ENCODE measurements at regions not wholly inside any gene's neighbourhood (a gene's known extent, or its start where the extent isn't known, plus 50 kb on each side); places are given as distances from the start of the nearest gene placed in this dataset.

DNA sequence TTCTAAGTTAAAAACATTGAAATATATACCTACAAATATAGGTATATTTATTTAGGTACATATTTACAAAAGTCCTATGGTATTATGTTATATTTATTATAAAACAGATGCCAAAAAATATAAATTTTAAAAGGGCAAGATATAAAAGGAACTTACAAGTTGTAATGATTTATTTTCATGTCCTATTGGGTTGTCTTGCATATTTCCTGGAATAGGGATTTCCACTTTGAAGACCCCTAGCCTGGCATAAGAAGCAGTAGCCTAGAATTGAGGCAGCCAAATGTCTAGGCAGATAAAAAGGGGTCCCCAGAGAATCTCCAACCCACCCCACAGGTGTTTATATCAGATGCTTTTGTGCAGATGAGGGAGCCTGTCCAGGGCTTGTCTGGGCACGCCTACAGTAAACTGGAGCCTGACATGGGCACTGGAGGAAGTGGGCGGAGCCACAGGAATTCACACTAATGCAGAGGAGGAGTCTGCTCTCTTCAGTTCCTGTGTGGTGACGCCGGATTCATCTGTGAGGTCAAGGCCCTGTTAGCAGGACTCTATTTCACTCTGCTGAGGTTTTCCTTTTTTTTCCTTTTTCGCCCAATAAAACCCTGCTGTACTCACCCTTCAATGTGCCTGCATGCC, 1088.9 kb upstream of the PIK3C3 start:
- DNase-seq: peak; percentile 31

DNA sequence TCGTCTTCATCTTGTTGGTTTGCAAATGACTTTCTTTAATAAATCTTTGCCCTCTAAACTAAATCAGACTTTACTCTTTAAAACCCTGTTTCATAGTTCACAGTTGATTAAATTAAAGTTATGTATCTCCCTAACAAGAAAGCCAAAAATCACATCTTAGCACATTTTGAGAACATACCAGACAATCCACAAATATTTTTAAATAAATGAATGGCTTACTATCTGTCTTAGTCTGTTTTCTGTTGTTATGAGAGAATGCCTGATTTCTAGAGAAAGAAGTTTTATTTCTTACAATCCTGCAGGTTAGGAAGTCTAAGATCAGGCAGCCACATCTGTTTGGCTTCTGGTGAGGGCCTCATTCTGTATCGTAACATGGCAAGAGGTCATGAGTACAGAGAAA, 1090.2 kb upstream of the PIK3C3 start:
- DNase-seq: no peak

DNA sequence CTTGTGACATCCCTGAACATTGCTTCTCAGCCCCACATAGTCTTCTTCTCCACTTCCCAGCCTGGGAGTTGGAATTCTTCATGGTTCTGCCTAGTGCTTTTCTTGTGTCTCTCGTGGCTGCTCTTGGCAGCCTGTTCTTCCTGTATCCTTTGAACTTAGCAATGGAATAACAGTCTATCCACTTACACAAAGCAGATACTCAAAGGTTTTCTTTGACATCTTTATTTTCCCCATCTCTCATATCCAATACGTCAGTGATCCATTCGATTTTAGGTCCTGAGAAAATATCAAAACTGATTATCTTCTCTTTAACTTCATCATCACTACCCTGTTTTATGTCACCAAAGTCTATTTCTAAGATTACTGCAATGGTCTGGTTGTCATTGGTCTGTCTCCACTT, 1091.2 kb upstream of the PIK3C3 start:
- no peak for DNase-seq

DNA sequence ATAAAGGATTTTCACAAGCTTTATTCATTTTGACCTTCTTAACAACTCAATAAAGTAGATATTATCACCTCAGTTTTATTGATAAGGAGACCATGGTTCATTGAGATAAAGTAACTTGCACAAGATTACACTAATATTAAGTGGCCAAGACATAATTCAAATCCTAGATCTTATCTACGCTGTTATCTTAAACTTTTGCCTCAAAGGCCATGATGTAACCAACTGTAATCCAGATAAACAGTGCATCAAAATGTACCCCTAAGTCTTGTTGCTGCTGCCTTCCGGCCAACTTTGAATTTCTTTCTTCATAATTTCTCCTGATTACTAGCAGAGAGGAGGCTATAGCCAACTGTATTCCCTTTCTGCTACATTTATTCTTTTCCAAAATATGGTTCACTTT, 1094.8 kb upstream of the PIK3C3 start:
- DNase-seq: no peak

DNA sequence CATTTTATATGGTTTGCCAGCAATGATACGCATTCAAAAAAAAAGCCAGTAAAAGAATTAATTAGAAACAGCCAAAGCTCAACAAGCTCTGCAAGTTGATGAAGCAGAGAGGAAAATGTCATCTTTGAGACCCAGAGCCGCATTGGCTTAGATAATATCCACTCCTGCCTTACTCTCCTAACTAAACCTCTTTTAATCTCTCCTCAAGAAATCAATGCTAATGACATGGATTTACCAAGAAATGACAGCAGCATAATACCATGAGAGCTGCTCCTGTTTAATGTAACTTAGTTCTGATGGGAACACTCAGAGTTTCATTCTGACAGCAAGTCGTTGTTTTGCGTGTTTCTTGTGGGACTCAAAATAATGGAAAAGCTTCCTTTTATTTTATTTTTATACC, 1099.4 kb upstream of the PIK3C3 start:
- no peak for DNase-seq

DNA sequence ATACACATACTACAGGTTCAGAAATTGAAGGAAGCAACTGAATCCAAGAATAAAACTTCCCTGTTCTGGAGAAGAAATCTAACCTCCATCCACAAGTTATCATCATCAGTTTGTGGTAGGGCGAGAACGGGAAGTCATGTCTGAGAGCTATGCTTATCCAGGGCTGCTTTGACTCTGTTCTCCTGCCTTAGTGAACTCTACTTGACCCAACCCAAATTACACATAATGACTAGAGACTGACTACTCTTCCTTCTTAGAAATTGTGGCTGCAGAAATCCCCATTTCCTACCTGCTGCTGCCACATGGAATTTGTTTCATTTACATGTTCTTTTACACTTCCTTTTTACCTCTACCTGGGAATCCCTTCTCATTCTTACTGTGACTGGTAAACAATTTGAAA, 1102.6 kb upstream of the PIK3C3 start:
- no peak for DNase-seq

DNA sequence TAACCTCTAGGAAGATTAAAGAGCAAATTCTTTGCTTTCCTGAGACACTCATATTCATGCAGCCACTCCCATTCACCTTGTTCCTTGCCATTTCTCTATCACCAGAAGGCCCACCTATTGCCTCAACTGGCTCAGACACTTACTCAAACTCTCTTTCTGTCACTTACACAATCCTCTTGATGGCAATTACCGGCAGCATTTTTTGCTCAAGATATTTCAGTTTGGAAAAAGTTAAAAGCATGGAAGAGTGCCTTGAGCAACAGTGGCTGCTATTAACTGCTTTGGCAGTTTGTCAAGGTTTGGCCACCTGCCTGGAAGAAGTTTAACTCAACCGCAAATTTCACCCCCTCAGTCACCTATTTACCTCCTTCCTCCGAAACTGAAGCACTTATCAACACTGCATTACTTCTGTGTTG, 1104.0 kb upstream of the PIK3C3 start:
- peak; percentile 94 for DNase-seq

DNA sequence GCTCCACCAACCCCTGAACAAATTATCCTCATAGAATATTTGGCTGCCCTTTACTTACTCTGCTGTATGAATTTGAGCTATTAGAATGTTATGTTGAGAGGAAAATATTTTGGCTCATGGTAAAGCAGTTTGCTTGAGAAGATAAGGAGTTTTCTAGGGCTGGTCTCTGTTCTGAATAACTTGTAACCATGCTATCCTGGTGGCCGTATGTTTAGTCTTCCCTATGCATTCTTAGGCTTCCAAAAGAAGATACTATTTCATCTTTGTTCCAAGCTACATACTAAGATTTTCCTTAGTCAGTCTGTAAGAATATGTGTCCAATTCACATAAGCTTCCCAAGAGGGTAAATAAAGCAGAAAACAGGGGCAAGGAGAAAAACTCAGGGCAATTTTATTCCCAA, 1105.1 kb upstream of the PIK3C3 start:
- DNase-seq: no peak

DNA sequence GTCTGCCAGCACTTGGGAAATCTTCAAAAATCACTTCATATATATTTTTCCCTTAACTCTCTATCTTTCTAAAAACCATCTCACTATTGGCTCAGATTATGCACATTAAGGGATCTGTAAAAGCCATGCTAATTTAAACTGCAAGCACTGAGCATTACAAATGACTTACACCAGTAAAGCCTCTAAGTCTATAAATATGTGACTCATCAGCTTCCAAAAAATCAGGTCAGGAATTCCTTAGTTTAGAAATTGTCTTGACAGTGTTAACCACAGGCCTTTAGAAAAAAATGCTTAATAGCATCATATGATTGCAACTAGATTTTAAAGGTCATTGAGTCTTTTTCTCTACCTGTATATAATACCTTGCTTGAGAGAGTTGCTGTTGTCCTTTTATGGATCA, 1113.6 kb upstream of the PIK3C3 start:
- no peak for DNase-seq

DNA sequence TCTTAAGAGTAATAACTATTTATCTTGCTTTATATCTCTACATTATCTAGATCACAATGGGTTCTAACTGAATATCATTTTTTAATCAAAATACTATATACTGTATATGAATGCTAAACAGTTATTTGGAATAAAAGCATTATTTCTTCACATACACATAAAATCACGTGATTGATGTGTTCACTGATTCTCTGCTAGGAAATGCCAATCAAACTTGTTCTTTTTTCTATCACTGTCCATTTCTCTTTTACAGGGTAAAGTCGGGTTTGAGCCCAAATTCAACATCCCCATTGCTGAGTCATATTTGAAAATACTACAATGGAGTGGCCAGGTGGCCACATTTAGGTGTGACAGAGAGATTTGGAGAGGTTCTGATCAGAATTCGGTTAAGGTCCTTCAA, 1114.0 kb upstream of the PIK3C3 start:
- no peak for DNase-seq

DNA sequence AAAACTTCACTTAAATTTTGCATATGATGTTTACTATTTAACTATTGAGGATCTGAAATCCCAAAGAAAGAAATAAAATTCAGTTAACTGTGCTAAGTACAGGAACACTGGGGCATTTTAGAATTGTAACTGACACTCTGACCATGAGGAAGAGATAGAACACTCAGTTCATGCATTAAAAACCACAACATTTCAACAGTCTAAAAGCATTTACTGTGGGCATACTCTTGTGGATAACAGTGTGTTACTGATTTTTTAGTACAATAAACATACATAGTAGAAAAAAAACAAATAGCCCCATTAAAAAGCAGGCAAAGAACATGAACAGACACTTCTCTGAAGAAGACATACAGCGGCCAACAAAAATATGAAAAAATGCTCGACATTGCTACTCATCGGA, 1122.7 kb upstream of the PIK3C3 start:
- no peak for DNase-seq

DNA sequence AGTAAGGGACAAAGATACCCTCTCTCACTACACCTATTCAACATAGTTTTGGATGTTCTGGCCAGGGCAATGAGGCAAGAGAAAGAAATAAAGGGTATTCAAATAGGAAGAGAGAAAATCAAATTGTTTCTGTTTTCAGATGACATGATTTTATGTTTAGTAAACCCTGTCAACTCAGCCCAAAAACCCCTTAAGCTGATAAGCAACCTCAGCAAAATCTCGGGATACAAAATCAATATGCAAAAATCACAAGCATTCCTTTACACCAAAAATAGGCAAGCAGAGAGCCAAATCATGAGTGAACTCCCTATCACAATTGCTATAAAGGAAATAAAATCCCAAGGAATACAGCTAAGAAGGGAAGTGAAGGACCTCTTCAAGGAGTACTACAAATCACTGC, 1130.7 kb upstream of the PIK3C3 start:
- DNase-seq: no peak

DNA sequence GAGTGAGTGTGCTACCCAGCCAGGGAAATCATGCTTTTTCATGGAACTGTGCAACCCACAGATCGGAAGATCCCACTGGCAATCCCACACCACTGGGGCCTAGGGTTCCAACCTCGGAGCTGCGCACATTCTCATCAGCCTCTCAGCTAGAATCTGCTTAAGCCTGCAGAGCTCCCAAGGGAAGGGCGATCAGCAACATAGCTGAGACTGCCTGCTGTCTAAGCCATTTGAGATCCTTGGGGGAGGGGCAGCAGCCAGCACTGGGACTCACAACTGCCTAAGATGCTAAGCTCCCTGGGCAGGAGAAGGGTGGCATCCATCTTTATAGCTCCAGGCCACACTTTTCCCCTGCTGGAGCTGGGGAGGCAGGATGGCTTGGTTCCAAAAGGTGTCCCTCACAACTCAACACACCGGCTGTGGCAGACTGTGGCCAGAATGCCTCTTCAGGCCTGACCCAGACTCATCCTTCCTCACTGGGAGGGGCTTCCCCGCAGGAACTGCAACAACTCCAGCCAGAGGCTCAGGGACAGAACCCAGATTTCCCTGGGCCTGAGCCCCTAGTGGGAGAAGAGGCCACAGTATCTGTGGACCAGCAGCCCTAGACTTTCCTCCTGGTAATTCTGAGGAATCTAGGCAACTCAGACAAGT, 1133.3 kb upstream of the PIK3C3 start:
- DNase-seq: no peak

DNA sequence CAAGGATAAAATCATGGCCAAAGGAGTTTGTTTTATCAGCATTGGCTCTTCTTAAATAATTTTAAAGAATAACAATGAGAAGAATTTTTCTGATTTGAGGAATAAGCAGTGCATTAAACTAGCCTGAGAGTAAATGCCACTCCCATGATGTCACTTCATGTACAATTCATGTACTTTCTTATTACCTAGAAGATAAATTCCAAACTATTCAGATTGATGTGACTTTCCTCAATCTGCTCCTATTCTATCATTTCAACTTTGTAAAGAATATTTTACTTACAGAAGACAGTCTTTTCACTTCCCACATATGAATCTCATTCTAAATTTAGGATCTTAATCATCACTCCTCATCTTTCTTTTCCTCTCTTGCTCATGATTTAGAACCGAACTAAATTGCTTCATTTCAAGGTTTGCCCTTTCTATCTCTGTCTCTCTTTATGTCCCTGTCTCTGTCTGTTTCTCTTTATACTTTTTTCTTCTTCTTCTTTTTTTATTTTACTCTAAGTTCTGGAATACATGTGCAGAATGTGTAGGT, 1142.0 kb upstream of the PIK3C3 start:
- DNase-seq: no peak

DNA sequence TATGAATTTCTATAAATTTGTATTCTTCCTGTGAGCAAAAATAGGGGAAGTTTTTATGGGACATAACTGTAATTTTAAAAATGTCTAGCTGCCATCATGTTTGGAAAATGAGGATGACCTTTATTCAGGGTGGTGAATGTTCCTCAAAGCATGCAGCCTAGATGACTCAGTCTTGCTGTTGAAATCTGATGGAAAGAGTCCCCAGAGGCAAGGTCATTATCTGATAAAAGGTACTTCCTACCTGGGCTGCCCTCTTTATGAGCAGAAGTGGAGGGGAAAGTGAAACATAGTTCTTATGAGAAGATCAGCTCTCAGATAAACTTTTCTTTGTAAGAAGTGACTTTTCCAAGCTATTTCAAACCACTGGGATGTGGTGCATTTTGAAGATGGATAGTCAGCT, 1144.7 kb upstream of the PIK3C3 start:
- no peak for DNase-seq

DNA sequence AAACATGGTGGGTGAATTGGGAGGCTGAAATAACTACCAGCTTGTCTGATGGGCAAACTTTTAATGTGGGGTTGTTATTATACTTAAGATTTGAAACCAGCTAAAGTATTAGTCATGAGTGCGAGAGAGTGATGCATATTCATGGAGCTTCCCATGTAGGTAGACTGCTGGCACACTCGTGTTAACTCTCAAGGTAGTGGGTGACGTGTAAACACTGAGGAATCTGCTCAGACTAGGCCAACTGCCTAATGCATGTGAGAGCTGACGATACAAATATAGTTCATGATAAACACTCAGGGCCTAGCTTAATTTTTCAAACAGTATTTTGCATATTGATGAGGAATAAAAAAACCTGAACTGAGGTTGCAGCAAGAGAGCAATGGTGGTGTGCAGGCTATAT, 1165.7 kb upstream of the PIK3C3 start:
- no peak for DNase-seq

DNA sequence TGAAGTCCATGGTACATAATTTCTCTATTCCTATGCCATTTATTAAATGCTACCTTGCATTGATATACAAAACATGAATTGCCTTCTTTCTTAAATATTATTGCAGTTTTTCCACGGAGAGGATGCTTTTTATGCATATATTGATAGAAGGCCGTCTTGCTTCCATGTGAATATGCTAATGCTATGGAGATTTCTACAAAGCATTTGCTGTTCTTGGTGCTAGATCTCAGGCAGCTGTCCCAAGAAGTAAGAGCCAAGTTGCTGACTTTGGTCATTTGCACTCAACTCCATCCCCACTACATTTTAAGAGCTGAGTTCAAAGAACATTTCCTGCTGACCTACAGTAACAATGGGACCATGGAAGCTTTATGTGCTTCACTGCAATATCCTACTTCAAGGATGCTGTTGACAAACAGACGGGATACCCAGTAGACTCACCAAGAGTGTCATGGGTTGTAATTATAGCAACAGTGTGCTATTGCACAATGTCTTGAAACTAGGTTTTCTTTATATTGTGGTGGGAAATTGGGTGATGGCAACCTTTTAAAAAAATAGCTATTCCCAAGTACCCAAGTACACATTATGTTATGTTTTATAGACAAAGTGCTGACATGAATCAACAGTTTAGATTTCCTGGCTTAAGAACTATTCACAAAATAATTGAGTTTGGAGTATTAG, 1172.4 kb upstream of the PIK3C3 start:
- no peak for DNase-seq

DNA sequence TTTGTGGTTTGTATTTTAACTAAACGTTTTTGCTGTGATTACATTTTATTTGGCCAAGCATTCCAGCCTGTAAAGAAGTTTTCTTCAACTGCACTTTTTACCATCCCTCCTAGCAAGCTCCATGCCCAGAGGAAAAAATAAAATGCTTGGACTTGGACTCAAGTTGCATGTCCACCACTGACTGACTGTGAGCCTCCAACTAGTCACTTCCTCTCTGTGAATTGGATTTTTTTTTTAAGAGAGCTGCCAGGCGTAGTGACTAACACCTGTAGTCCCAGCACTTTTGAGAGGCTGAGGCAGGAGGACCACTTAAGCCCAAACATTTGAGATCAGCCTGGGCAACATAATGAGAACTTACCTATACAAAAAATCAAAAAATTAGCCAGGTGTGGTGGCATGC, 1185.2 kb upstream of the PIK3C3 start:
- DNase-seq: no peak

DNA sequence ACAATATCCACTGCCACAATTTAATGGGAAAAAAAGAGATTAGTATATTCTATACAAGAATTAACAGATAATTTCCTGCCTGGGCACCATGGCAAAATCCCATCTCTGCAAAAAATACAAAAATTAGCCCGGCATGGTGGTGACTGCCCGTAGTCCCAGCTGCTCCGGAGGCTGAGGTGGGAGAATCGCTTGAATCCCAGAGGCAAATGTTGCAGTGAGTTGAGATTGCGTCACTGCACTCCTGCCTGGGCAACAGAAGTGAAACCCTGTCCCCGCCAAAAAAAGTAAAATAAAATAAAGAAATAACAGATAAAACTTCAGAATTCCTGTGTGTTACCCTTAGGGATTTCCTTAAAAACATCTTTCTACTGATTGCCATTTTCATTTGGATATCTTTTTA, 1194.8 kb upstream of the PIK3C3 start:
- DNase-seq: no peak

DNA sequence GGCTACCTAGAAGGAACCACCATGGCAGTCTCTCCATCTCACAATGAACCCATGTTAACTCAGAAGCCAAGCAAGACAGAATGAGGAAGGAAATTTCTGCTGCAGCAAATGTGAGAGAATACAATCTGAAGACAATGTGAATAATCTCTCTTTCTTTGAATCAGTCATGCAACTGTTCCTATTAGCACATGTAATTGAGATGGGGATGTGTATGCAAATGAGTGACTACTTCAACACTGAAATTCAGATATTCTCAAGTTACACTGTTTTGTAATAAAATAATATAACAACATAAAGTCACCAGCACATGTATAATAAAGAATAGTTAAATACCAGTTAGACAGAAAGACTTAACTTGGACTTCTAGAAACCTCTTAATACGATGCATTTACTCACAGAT, 1200.6 kb upstream of the PIK3C3 start:
- no peak for DNase-seq

DNA sequence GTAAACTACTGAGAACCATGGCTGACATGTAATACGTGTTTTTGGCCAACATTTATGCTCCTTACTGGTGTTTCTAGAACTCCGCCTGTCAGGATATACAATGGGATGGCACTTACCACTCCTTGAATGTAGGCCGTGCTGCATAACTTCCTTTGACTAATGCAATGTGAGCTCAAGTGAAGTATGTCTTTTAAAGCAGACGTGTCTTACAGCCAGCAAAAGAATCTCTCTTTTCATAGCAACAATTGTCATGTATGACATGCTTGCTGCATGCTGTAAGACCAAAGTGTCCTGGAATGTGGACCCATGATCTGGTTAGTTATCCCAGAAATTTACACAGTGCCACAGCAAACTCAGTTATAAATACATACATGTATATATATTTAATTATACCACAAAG, 1202.7 kb upstream of the PIK3C3 start:
- DNase-seq: no peak

DNA sequence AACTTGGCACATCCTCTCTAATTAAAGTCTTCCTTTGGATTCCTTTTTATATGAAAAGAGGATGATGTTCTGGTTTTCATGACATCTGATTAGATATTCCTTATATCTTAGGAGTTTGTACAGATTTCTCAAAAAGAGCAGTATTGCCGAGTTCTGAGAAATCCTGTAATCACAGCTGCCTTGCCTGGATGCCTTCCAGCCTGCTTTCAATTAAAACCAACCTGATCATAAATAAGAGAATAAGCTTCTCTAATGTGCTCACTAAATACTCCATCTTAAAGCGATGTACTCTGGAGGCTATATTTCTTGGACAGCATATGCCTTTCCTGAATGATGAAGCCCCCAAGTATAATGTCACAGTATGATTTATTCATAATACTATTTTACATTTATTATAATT, 1203.8 kb upstream of the PIK3C3 start:
- DNase-seq: no peak

DNA sequence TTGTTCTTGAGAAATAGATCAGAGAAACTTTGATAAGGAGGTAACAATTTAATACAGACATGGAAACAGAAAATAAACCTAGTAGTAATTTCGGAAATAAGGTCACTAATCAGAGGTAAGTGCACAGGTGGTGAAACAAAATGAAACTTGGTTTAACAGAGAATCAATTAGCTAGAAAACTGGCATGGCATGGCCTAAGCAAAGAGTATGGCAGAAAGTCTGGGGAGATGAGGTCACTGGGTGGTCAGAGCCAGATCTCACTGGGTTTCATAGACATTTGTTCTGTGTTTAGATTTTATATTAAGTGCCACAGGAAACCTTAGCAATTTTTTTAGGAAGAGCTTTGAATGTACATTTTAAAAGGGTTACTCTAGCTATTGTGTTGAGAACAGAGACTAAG, 1216.0 kb upstream of the PIK3C3 start:
- DNase-seq: no peak

DNA sequence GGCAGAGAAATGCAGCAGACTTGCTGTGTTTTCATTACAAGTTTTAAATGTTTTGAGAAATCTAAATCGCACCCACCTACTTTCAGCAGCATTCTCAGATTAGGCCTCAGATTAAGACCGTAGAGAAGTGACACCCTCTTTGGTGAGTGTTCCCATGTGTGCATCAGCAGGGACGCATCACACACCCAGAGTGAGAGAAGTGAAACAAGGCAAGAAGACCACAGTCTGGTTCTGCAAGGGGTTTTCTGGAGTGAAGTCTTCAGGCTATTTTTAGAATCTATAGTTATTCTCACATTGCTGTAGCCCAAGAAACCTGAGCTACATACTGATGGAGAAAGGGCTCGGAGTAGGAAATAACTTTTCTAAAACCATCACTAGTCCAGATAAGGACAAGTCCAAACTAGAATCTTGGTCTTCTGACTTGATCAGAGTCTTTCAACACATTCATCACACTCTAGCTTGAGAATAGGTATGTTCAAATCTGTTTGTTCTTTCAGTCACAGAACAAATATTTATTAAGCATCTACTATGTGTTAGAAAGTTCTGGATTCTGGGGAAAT, 1216.6 kb upstream of the PIK3C3 start:
- DNase-seq: peak; percentile 17
